Suppressor macrophage treated with lipopolysaccharide for 4 hours (primary cell): ENCODE measurements at regions not wholly inside any gene's neighbourhood (a gene's known extent, or its start where the extent isn't known, plus 50 kb on each side); places are given as distances from the start of the nearest gene placed in this dataset.
A peak's percentile ranks its signal among the peaks of the same experiment; 100 is the strongest.
"Not testable (repeated sequence)": the region's sequence is repeated elsewhere in the genome, so short reads cannot be mapped to it uniquely, and the experiment has no call there.

Source experiments
- DNase-seq: peaks from one replicate; pipeline ENCODE4 v3.0.0-alpha.2; 2020

GRCh38 chr5:77867194-77867691, 91.1 kb upstream of the TBCA start:
- peak; percentile 16 for DNase-seq

- no peak for DNase-seq
Measured at GRCh38 chr5:77866198-77866597, 90.1 kb upstream of the TBCA start.

DNA sequence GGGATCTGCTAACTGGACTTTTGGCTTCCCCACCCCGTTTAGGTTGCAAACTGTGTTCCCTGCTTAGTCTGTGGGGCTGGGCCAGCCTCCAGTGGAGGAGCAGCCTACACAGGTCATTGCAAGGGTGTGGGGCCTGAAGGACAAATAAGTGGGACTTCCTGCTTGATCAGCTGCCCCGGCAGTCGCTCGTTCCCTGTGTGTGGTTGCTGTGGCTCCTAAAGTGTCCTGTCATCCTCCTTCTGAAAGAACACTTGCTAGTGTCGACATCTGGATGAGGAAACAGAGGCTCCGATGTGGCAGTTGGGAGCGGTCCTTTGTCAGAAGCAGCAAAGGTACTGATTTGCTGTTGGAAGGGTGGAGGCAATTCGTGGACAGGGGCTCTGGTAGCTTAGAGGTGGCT, 88.9 kb upstream of the TBCA start:
- peak; percentile 86 for DNase-seq

DNA sequence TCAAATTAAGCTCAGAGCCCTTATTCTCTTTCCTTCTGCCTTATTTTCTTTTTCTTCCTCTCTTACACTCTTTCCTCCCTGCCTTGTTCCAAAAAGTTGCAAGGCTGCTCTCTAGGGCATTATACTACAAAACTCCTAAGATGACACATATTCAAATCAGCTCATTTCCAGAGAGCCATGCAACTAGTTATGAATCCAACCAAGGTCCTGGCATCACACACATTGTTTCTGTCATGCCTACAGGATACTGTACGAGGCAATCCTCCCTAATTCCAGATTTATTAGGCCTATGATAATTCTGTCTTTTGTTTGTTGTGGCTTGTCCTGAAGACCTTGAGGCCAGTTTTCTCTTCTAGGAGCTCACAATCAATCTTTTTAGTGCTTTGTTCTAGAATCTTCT, 87.0 kb upstream of the TBCA start:
- DNase-seq, result no peak

- DNase-seq, result no peak
Measured at GRCh38 chr5:77861576-77861975, 85.4 kb upstream of the TBCA start.

GRCh38 chr5:77859306-77859705, 83.2 kb upstream of the TBCA start:
- DNase-seq, result no peak

DNA sequence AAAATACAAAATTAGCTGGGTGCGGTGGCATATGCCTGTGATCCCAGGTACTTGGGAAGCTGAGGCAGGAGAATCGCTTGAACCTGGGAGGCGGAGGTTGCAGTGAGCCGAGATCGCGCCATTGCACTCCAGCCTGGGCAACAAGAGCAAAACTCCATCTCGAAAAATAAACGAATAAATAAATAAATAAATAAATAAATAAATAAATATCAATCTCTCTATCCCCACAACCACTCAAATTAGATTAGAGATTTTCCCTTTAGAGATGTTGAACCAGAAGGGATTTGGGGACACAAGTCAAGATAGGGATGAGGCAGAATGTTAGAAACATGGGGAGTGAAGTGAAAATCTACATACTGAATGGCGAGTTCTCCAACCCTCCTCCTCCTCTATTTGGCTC, 82.5 kb upstream of the TBCA start:
- not testable (repeated sequence) for DNase-seq

GRCh38 chr5:77855369-77855768, 79.2 kb upstream of the TBCA start:
- DNase-seq, result no peak

GRCh38 chr5:77853353-77853907, 77.3 kb upstream of the TBCA start:
- DNase-seq, result no peak

GRCh38 chr5:77852514-77853352, 76.6 kb upstream of the TBCA start:
- DNase-seq, result peak; percentile 37

GRCh38 chr5:77852068-77852513, 76.0 kb upstream of the TBCA start:
- no peak for DNase-seq

- peak; percentile 25 for DNase-seq
Measured at GRCh38 chr5:77851176-77852067, 75.3 kb upstream of the TBCA start.

DNA sequence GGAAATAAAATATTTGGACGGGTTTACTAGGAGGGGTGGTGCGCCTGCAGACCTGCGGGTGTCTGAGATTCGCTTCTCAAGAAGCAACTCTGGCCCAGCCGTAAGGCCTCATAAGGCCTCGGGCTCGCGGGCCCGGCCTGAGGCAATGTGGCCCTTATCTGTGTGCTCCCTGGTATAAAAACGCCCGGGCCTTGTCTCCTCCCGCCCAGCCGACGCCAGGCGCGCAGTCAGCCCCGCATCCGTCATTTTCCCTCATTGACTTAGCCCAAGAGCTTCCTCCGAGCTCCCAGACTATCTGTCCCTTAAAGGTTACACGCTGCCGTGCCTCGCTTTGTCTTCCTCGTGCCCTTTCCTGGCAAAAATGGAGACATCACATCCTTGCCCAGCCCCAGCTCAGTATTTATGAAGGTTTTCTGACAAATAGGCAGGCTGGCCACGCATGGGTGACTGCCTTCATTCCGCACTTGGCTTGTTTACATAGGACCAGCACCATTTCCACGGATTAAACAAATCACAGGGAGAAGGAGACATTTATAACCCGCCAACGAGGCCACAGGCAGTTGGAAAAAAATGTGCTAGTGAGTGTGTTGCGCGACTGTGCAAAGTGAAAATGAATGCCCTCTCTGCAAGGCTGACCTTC, 74.5 kb upstream of the TBCA start:
- no peak for DNase-seq

DNA sequence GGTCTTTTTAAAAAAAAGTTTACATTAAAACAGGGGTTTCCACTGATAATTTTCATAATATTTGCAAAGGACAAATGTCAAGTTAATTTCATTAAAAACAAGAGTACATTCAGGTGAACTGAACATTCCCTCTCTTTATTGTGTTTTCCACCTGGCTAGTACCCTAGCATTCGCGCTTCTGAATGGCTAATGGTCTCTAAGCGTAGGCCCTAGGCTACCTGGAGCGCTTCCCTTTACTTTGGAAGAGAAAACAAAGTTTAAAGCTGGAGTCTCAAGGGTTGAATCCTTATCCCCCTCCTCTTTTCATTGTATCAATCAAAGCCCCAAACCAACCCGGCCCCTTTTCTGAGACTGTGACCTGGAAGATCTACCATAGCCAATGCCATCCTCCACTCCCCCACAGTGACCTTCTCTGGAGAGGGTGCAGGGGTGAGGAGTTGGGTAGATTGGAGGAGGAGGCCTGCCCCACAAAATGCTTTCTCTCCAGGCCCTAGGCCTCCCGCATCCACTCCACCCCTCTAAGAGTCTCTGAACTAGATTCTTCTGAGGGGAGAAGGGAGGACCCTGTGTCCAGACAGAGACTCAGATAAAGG, 73.3 kb upstream of the TBCA start:
- no peak for DNase-seq

DNA sequence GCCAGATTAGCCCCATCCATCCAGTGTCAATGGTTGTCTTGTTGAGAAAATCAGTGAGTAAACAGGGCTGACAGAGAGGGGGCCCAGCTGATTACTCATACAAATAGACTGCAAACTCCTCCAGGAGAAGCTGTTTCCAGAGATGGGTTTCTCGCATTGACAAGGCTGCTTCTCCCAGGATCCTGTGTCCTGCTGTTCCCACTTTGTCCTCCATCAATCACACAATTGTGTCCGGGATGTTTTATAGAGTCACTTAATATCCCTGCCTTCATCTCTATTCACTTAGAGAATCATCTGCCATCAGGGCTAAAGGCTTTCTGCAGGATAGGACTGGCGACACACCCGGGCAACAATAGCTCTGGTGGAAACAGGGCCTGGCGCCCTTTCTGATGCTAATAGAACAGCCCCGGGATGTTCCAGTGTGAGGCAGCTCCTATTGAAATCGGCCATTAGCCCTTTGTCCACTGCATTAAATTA, 71.7 kb upstream of the TBCA start:
- DNase-seq, result no peak

- DNase-seq, result no peak
Measured at GRCh38 chr5:77847129-77847460, 71.0 kb upstream of the TBCA start.

- no peak for DNase-seq
Measured at GRCh38 chr5:77846422-77847128, 70.4 kb upstream of the TBCA start.

DNA sequence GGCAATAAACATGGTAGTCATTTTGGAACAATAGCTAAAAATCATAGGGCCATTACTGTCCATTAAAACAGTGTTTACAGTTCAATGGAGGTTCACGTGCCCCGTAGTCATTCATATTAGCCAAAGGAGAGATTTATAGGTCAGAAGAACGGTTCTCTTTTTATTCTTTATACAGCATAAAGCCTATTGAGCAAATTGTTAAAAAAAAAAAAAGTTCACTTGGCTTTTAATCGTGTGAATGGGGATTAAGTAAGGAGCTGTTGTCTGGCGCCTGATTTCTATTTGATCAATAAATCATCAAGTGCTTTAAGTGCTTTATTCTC, 69.1 kb upstream of the TBCA start:
- no peak for DNase-seq

DNA sequence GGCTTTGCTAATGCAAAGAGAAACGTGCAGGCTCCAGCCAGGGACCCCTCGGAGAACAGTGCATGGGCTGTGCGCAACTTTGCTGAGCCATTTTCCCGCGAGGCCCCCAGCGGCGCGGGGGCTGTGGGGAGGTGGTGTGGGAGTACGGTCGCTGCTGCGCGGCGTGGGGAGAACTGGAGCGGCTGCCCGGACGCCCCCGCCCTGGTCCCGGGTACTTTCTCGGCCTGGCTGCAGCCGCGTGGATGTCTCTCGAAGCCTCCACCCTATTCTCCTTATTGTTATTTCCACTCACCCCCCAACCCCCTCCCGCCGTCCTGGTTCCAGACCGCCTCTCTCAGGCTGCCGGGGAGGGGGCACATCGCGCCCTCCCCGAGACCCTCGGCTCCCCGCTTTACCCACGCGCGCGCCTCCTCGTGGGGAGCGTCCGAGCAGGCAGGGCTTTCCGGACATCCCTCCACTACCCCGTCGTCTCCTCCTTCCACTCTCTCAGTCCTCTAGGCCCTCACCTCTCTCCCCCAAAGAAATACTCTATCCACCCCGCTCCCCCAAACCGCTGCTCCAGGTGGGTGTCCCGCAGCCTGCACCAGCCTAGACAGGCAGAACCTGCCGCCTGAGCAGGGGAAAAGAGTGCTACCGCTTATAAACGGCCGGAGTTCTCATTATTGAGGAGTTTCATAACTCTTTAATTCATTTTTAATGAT, 68.6 kb upstream of the TBCA start:
- no peak for DNase-seq

DNA sequence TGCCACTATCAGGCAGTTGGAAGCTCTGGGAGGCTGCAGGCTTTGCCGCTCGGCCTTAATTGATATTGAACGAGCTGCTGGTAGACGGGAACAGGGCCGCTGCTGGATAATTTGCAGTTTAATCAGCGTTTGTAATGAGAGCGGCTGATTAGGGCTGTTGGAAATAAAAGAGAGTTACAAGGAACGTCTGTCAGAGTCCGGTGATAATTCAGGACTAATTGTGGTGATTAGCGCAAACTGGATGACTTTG, 68.2 kb upstream of the TBCA start:
- no peak for DNase-seq

DNA sequence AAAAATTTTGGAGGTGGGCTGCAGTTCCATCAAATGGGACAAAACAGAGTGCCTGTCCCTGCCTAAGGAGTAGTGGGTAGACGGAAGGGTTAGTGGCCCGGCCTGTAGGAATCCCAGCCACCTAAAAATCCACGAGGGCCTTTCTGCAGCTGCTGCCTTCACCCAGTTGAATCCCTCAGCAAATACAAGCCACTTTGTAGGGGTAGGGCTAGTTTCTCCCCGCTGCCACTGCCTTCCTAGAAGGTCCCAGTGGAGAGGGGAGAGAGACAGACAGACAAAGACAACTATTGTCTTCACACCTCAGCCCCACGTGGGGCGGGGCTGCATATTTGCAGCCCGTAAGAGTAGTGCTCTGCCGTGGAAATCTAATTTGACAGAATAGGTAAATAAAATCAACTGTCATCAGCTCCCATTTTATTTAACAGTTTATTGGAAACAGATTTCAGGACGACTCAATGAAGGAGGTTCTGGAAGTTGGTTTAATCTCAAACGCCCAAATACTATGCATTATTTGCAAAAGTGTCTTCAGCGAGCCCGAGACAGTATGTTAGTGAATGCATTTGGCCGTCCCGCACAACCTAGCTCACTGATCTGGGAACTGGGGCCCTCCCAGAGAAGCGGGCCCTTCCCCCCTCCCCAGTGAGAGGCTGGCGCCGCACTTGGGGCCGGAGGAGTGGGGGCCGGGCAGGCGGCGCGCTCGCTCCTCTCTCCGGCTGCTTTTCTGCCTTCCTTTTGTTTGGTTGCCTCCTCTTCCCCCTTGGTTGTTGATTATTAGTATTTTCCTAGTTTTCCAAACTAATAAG, 67.6 kb upstream of the TBCA start:
- DNase-seq, result no peak
